CD4-positive, alpha-beta T cell treated with Interleukin-4 for 4 hours (primary cell): ENCODE measurements at regions not wholly inside any gene's neighbourhood (a gene's known extent, or its start where the extent isn't known, plus 50 kb on each side); places are given as distances from the start of the nearest gene placed in this dataset.

Experiments
- DNase-seq: peaks from one replicate; pipeline ENCODE4 v3.0.0-alpha.2; 2020

- DNase-seq = no peak
Measured at GRCh38 chr12:87828382-87828973, 200.7 kb downstream of the C12orf50 start.

DNA sequence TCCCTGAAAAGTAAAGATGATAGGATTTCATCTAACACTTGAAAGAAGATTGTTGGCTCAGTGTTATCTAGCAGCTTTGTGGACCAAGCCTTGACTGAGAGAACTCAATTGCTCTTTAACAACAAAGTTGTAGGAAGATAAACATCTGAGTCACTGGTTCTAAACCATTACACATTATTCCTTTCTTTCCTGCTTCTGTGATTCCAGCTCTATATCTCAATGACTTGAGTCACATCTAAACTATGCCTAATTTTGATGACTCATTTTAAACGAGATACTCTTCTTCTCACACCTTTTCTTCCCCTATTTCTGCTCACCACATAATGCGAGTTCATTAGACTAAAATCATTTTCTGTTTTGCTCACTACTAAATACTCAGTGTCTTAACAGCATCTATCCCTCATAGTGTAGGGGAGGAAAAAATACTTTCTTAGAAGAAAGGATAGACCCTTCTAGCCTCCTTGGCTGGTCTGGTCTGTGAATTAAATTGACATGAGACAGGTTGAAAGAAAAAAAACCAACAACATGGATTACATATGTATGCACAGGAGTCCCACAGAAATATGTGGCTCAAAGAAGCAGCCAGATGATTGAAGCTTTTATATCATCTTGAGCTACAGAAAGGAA, 201.4 kb downstream of the C12orf50 start:
- DNase-seq = no peak

DNA sequence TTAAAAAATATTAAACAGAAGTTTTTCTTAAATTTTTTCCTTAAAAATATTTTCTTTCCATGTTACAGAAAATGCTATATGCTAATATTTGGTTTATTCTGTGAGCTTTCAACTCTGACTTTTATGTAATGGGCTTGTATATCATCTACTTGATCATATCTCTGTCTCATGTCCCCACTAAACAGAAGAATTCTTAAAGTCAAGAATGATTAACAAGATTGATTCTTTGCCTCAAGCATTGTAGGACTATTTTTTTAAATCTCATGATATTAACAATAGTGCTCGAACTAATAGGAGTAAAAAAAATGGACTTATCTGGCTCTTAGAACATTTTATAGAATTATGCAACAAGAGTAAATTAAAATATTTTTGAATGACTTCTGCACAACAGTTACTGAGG, 206.3 kb downstream of the C12orf50 start:
- no peak for DNase-seq

GRCh38 chr12:87820524-87821202, 208.5 kb downstream of the C12orf50 start:
- no peak for DNase-seq

GRCh38 chr12:87818441-87818840, 210.8 kb downstream of the C12orf50 start:
- no peak for DNase-seq

DNA sequence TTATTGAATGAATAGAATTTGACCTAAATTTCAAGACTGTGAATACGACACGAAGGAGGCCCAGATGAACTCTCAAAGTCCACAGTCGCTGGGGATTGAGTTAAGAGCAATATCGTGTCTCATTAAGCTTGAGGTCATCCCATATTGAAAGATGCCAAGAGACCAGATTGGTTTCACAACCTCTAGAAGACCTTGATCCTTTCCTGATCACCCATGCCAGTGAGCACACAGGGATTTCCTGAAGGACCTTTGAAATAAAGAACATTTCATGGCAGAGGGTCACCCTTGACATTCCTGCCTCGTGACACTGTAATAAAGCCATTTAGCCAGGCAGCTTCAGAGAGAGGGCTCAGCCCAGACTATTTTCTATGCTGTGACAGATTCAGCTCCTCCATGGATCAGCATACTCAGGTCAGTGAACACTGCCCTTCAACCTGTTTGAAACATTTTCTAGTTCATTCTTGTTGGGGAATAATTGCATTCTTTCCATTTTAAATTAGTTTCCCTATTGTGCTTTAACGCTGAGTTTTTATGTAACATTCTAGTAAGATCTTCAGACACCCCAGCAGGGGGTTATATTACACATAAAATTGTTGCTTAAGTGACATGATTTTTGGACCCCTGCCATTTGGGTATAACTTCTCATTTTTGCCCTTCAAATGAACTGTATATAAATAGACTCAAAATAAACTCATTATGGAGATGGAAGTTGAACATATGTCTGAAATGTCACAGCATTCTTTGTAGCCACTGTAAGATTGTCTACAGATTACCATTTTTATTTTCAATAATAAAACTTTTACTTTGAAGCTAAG, 213.2 kb downstream of the C12orf50 start:
- no peak for DNase-seq

GRCh38 chr12:87814625-87815024, 214.6 kb downstream of the C12orf50 start:
- DNase-seq = no peak

- no peak for DNase-seq
Measured at GRCh38 chr12:87813476-87814234, 215.5 kb downstream of the C12orf50 start.

DNA sequence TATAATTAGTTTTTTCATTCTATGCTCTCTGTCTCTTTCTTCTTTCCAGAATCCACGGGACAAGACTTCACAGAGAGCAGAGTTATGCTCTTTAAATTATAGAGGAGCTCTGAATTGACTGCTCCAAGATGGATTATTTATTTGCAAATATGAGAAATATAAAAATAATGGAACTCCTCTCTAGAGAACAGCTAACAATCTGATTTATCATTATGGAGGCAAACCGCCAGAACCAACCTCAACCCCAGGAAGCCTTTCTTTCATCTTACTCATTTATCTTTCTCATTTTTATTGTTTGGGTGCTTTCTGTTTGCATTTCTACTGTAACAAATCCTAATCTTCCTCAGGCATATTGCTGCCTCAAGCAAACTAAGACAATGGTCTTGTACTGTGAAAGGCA, 216.5 kb downstream of the C12orf50 start:
- no peak for DNase-seq

- DNase-seq = no peak
Measured at GRCh38 chr12:87812030-87812429, 217.2 kb downstream of the C12orf50 start.

DNA sequence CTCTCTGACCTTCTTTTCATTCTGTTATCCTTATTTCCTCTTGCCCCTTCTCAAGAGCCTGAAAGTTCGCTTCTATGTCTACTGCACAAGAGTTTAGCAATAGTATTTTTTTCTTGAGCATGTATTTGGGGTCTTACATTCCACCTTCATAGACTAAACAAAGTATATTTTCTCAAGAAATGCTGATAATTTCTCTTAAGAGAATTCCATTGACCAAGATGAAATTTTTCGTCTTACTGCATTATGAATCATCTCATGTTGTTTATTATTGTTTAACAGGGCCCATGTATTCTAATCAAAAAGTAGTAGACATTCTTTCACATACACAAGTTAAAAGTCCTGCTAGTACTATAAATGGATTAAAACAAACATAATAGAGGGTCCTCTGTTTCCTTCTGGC, 219.3 kb downstream of the C12orf50 start:
- DNase-seq = no peak

GRCh38 chr12:87807086-87807485, 222.1 kb downstream of the C12orf50 start:
- DNase-seq = no peak

GRCh38 chr12:87806310-87806709, 222.9 kb downstream of the C12orf50 start:
- DNase-seq = no peak

- DNase-seq = no peak
Measured at GRCh38 chr12:87804386-87804785, 224.8 kb downstream of the C12orf50 start.

DNA sequence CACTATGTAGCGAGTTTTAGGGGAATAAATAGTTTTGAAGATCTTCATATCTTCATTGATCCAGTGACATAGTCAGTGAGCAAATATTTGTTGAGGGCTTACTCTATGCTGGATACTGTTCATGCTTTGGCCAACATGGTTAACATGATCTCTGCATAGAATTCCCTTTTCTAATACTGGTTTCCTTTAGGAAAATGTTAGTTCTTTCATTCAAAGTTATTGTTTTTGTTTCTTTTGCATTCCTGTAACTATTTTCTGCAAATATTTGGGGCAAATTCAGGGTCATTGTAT, 226.5 kb downstream of the C12orf50 start:
- DNase-seq = no peak

- DNase-seq = no peak
Measured at GRCh38 chr12:87801860-87802720, 227.1 kb downstream of the C12orf50 start.

DNA sequence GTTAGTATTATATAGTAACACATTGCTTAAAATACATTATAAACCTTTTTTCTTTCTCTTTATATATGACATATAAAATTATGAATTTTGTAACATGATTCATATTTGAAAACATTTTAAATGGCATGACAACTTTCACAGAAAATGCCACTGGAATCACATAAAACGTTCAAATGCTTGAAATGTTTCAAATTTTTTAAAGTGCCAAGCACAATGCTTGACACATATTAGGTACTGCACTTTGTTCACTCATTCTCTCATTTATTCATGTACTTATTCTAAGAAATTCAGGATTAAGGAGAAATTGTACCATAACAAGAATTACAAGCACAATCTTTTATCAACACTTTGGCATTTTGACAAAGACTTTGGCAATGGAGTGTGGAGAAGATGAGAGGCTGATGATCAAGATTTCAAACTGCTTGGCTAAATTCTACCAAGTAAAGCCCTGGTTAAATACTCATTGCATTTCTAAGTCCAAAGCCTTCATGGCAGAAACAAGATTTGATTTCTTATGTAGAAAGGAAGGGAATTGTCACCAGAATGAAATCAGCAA, 232.2 kb downstream of the C12orf50 start:
- no peak for DNase-seq

GRCh38 chr12:87795555-87795954, 233.6 kb downstream of the C12orf50 start:
- no peak for DNase-seq

DNA sequence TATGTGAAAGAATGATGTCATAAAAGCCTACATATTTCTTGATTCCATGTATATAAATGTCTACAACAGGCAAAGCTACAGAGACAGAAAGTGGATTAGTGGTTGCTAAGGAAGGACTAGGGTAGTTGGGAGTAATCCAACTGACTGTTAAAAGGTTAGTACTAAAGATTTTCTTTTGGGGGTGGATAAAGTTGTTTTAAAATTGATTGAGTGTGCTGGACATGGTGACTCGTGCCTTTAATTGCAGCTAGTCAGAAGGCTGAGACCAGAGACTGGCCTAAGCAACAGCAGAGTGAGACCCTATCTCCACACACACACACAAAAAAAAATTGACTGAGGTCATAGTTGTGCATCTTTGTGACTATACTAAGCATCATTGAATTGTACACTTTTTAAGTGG, 234.3 kb downstream of the C12orf50 start:
- DNase-seq = no peak

DNA sequence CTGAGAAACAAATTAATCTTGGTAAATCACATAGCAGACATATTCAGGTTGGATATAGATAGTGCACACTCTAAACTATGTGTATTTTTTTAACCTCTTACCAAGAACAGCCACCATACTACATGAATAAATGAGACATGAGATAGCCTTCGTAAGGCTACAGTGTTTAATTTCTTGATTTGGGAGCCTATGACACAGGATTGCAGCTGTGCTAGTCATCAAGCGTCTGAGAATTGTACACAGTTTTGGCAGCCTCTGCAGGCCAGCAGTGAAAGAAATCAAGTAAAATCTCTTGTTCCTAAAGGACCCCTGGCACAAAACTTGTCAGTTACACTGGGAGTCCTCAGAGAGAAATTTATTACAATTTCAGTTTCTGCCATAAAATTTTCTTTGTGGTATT, 236.1 kb downstream of the C12orf50 start:
- no peak for DNase-seq

DNA sequence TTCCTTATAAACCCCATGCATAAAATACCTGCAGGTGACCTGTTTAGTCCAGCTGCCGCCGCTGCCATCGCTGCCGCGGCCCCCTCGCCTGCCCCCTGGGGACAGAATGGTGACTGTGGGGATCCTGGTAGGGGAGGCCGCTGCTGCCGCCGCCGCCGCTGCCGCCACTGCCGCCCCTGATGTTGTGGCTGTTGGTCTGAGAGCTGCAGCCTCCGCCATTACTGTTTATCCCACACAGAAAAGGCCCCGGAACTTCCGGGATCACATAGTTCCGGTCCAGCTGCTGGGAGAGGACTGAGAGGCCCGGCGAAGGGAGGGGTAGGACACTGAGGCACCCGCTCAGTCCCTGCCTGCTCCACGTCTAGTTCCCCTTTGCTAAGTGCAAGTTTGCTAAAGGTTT, 244.9 kb downstream of the C12orf50 start:
- no peak for DNase-seq

GRCh38 chr12:87783467-87783866, 245.7 kb downstream of the C12orf50 start:
- DNase-seq = no peak
